OCI-LY3 (cell line): ENCODE measurements at regions not wholly inside any gene's neighbourhood (a gene's known extent, or its start where the extent isn't known, plus 50 kb on each side); places are given as distances from the start of the nearest gene placed in this dataset.

Experiments used
- H2AFZ ChIP-seq: fragments of 200-600, 300-600 bp; shearing (Covaris generic); 2 replicates; pipeline ENCODE4 v1.6.0; 2014; ENCODE audit warnings: antibody characterized with exemption, low read depth, low read length
- H3K27ac ChIP-seq: fragments of 200-600, 300-600 bp; sonication (generic); 2 replicates; pipeline ENCODE4 v1.5.1; 2014; ENCODE audit warnings: mild to moderate bottlenecking, low read length, moderate library complexity, mixed read lengths
- H3K27me3 ChIP-seq: fragments of 200-600, 300-600 bp; sonication (generic); 2 replicates; pipeline ENCODE4 v1.6.1; 2014; ENCODE audit warnings: low read depth, low read length, mixed read lengths
- H3K36me3 ChIP-seq: fragments of 200-600, 300-600 bp; sonication (generic); replicated peaks from 2 replicates; pipeline ENCODE3; 2014; ENCODE audit warnings: low read depth, low read length, mixed read lengths
- H3K4me1 ChIP-seq: fragments of 300-600, 200-600 bp; sonication (generic); 2 replicates; pipeline ENCODE4 v1.6.1; 2014; ENCODE audit warnings: low read length, mixed read lengths
- H3K4me2 ChIP-seq: fragments of 200-600, 300-600 bp; sonication (generic); 2 replicates; pipeline ENCODE4 v1.6.1; 2014; ENCODE audit warnings: low read length, mixed read lengths
- H3K4me3 ChIP-seq: fragments of 300-600, 200-600 bp; sonication (generic); 2 replicates; pipeline ENCODE4 v1.5.1; 2014; ENCODE audit warnings: antibody characterized with exemption, mild to moderate bottlenecking, low read length, moderate library complexity
- H3K79me2 ChIP-seq: fragments of 300-600, 200-600 bp; shearing (Covaris generic); 2 replicates; pipeline ENCODE4 v1.6.1; 2014; ENCODE audit warnings: mild to moderate bottlenecking, low read length, mixed read lengths
- H3K9ac ChIP-seq: fragments of 300-600, 200-600 bp; shearing (Covaris generic); 2 replicates; pipeline ENCODE4 v1.6.0; 2014; ENCODE audit warnings: mild to moderate bottlenecking, low read length, moderate library complexity
- H3K9me3 ChIP-seq: fragments of 200-600, 300-600 bp; shearing (Covaris generic); 2 replicates; pipeline ENCODE4 v1.6.1; 2014; ENCODE audit warnings: low read length, mixed read lengths; ENCODE audit not compliant: insufficient read depth
- H4K20me1 ChIP-seq: fragments of 200-600, 300-600 bp; sonication (generic); 2 replicates; pipeline ENCODE4 v1.6.1; 2016; ENCODE audit warnings: low read length, mixed read lengths; ENCODE audit not compliant: insufficient read depth
- CTCF ChIP-seq: fragments of 200-600, 300-600 bp; sonication (generic); IDR thresholded peaks from 2 replicates; pipeline ENCODE4 v1.5.1; 2014; ENCODE audit warnings: antibody characterized with exemption, low read length, low read depth
- EZH2phosphoT487 ChIP-seq: fragments of 200-600 bp; shearing (Covaris generic); IDR thresholded peaks from 2 replicates; pipeline ENCODE4 v1.6.1; 2018; ENCODE audit warnings: antibody characterized with exemption, mixed run types, low read depth

GRCh38 chr10:47053081-47053798 is 142.0 kb downstream of the PTPN20 start:
- no peak for TF ChIP-seq CTCF
- no peak for TF ChIP-seq EZH2phosphoT487
- Histone ChIP-seq H3K4me1 (no peaks in the 10 kb centered on the region), H3K4me2 (no peak overlapping the region), H3K27ac (no peak overlapping the region), H3K4me3 (no peak overlapping the region), H3K9me3 (no peaks in the 10 kb centered on the region), H3K36me3 (no peaks in the 10 kb centered on the region), H3K79me2 (no peaks in the 10 kb centered on the region), H3K27me3 (0 out of 2 replicates have a peak, but pooled peaks cover 1% of the 10 kb centered on the region), H4K20me1 (no peaks in the 10 kb centered on the region), H3K9ac (no peak overlapping the region), H2AFZ (no peak overlapping the region)

- Histone ChIP-seq H3K4me1 (no peaks in the 10 kb centered on the region), H2AFZ (no peak overlapping the region), H3K27me3 (0 out of 2 replicates have a peak, but pooled peaks cover 6% of the 10 kb centered on the region), H3K36me3 (no peaks in the 10 kb centered on the region), H3K27ac (no peak overlapping the region), H3K4me2 (no peak overlapping the region), H3K4me3 (no peak overlapping the region), H3K9me3 (no peaks in the 10 kb centered on the region), H3K9ac (no peak overlapping the region), H4K20me1 (no peaks in the 10 kb centered on the region), H3K79me2 (no peaks in the 10 kb centered on the region)
- no peak for TF ChIP-seq CTCF
- TF ChIP-seq EZH2phosphoT487 = no peak
These were observed 143.7 kb downstream of the PTPN20 start for GRCh38 chr10:47054974-47055373.

DNA sequence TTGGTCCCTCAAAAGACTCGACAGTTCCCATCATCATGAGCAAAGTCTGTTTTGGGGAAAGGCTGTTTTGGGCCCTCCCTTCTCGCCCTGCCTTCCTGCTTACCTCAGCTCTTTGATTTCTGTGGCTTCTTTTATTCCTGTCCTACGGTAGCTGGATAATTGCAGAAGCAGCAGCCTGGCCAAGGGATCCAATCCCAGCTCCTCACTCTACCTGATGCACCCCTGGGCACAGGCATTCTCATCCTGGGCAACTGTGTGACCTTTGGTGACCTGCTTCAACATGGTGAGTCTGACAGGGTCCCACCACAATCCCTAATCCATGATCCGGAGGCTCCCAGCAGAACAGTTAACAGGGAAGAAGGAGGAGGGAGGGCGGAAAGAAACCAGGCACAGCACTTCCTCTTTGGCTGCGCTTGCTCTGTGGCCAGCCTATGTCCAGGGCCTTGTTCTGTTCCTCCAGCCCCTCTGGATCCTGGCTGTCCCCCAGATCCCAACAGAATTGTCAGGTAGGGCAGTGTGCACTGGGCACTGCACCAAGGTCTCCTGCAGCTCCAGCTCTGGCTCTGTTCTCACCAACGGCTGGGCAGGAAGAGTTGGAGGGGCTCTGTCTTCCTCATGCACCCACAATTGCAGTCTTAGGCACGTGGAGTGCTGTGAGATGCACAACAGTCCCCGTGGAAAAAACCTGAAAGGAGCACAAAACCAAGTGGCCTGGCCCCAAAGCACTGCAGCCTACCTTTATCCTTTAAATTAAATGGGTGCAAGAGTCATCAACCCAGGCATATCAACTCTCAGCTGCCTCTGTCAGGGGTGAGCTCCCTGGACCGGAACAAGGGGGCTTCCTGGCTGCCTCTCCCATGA is 144.4 kb downstream of the PTPN20 start:
- Histone ChIP-seq H3K27me3 (0 out of 2 replicates have a peak, but pooled peaks cover 6% of the 10 kb centered on the region), H3K27ac (no peak overlapping the region), H3K4me2 (no peak overlapping the region), H3K79me2 (no peaks in the 10 kb centered on the region), H4K20me1 (no peaks in the 10 kb centered on the region), H3K4me1 (no peaks in the 10 kb centered on the region), H3K4me3 (no peak overlapping the region), H3K9me3 (no peaks in the 10 kb centered on the region), H3K9ac (no peak overlapping the region), H2AFZ (no peak overlapping the region), H3K36me3 (no peaks in the 10 kb centered on the region)
- TF ChIP-seq CTCF (no peak), EZH2phosphoT487 (no peak)

DNA sequence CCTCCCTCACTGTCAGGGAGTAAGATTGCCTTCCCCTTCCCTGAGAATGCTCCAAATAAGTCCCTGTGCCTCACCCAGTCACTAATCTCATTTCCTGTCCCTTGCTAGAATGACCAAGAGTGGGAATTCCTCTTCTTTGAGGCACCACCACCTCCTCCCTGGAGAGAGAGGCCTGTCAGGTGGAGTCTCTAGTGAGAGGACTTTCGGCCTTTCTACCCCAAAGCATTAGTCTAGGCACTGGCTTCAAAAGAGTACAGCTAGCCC is 145.0 kb downstream of the PTPN20 start:
- Histone ChIP-seq H3K79me2 (no peaks in the 10 kb centered on the region), H3K27ac (no peak overlapping the region), H2AFZ (no peak overlapping the region), H3K4me3 (no peak overlapping the region), H3K36me3 (no peaks in the 10 kb centered on the region), H3K9ac (no peak overlapping the region), H3K4me2 (no peak overlapping the region), H4K20me1 (no peaks in the 10 kb centered on the region), H3K27me3 (0 out of 2 replicates have a peak, but pooled peaks cover 6% of the 10 kb centered on the region), H3K4me1 (no peaks in the 10 kb centered on the region), H3K9me3 (no peaks in the 10 kb centered on the region)
- TF ChIP-seq EZH2phosphoT487 (no peak), CTCF (no peak)
